GM18868 (cell line): ENCODE measurements at regions not wholly inside any gene's neighbourhood (a gene's known extent, or its start where the extent isn't known, plus 50 kb on each side); places are given as distances from the start of the nearest gene placed in this dataset.

Experiments used
- ATAC-seq: cut with Tn5 transposase; IDR thresholded peaks from one replicate; pipeline ENCODE4 v1.9.1; 2021; ENCODE audit warnings: mild to moderate bottlenecking, moderate library complexity; ENCODE audit not compliant: unreplicated experiment

DNA sequence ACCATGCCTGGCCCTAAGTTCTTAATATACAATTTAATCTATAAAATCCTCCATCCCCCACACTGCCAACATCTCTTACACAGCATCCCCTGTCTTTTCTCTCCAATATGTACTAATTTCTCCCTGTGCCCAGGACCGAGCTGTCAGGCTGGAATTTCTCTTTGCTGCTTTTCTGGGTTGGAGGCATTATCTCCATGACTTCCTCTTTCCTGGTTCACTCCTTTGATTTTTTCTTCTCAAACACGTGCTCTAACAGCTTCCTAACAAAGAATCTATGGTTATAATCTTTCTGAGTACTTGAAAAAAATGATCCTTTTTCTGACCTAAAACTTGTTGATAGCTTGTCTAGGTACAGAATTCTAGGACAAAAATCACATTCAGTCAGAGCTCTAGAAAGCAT lies 112.8 kb downstream of the C1D start:
- ATAC-seq = no peak

DNA sequence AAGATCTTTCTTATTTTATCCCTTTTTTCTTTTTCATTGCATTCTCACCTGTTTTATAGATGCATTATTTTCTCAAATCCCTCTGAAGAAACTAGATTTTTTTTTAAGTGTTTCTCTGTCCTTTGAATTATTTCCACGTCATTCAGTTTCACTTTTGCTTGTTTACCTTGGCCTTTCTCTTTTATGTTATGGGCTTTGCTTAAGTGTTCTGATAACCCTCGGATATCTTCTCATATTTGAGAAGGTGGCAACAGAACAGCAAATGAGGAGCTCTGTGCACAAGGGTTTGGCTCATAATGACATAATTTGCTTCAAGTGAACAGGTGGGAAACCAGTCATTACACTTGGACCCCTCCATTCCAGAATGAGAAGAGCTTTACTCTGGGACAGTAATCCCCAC lies 111.9 kb downstream of the C1D start:
- ATAC-seq = no peak

DNA sequence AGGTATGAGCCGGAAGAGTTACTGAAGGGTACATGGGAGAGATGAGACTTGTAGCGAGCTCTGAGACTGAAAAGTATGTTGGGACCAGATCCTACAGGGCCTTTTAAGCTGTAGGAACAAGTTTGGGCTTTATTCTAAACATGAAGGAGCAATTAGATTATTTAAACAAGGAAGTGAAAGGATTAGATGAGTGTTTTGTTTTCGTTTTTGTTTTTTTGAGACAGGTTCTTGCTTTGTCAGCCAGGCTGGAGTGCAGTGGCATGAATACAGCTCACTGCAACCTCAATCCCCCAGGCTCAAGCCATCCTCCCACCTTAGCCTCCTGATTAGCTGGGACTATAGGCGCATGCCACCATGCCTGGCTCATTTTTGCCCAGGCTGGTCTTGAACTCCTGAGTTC lies 110.7 kb downstream of the C1D start:
- ATAC-seq = peak; percentile 77

DNA sequence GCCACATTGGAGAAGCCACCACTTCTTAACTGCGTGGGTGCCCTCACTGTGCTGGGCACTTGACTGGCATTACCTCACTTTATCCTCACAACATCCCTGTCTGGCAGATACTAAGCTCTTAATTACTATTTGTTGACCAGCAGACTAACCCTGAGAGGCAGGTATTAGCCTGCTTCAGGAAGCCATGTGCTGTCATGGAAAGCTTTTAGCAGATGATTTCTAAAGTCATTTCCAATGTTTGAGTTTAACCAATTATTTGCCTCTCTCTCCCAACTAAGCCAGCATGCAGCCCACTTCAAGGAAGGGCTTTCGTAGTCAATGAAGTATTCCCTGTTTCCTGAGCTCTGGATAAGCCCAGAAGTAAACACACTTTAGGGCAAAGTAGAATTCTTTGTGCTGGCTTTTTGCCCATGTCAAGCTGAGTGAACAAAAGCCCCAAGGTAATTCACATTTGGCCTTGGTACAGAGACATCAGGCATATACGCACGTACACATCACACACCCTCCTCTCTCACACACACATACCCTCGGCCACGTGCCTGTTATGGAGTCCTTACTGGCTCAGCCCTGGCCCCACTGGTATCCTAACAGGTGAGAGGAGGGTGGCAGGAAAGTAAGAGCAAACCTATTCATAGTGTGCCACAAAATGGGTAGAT lies 108.6 kb downstream of the C1D start:
- no peak for ATAC-seq

DNA sequence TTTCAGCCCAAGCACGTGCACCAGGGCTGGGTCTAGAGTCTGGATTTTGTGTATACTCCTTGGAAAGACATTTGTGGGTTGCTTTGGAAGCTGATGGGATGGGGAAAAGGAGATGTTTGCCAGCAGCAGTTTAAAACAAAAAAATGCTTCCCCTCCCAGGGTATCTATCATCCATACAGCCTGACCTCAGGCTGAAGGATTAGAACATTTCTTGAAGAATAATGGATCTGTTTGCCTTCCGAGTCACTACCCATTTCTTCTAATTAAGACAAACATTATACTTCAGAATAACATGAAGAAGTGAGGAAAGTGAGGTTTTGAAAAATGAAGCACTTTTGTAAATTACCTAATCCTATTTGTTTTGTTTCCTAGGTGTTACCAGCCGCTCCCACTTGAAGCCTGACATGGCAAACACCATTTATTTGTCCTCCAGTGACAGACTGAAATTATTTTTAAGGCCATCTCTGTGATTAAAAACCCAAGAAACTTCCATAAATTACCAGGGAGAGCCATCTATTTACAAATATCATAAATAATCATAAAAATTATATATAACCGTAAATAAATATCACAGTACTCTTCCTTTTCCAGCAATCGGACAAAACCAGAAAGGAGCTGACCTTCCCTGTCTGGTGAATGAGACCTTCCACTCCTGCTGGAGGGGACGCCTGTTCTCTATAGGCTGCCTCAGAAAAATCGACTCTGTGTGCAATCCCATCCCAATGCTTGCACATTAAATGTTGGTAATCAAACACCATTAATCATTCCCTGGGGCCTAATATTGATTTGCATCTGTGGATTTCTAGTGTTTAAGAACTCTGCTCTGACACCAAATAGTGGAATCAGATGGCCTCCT lies 106.8 kb downstream of the C1D start:
- no peak for ATAC-seq

DNA sequence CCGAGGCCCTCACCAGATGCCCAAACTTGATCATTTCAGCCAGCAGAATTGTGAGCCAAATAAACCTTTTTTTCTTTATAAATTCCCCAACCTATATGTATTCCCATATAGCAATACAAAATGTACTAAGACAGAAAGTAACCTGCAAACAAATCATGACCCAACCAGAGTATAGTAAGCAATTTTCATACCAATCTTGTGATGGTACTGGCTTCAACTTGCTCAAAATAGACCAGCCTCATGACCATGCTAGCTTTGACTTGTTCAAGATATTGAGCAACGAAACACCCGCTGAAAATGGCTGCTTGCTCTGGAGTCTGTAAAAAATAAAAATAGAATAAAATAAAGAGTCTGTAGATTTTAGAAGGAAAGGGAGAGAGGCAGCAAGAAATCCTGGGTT lies 97.6 kb downstream of the C1D start:
- no peak for ATAC-seq

DNA sequence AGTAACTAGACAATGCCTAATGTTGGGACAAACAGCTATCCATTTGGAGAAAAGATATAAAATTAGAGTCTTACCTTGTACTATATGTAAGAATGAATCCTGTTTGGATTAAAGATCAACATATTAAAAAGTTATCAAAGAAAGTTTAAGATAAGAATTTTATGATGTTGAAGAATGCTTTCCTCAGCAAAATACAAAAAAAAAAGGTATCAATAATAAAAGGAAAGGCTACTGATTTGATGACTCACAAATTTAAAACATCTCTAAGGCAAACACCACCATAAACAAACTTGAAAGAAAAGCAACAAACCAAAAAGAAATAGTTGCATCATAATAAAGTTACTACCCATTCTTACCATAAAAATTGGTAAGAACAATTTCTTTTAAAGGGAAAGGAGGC lies 92.7 kb downstream of the C1D start:
- ATAC-seq = no peak

DNA sequence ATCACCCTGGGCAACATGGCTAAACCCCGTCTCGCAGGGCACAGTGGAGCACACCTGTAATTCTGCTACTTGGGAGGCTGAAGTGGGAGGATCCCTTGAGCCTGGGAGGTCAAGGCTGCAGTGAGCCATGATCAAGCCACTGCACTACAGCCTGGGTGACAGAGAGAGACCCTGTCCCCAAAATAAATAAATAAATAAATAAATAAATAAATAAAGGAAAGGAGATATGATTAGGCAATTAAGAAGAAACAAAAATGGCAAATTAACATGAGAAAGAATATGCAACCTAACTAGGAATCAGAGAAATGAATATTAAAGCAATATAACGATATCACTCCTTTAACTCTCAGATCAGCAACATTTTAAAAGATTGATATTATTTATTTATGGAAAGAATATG lies 92.3 kb downstream of the C1D start:
- ATAC-seq = no peak

DNA sequence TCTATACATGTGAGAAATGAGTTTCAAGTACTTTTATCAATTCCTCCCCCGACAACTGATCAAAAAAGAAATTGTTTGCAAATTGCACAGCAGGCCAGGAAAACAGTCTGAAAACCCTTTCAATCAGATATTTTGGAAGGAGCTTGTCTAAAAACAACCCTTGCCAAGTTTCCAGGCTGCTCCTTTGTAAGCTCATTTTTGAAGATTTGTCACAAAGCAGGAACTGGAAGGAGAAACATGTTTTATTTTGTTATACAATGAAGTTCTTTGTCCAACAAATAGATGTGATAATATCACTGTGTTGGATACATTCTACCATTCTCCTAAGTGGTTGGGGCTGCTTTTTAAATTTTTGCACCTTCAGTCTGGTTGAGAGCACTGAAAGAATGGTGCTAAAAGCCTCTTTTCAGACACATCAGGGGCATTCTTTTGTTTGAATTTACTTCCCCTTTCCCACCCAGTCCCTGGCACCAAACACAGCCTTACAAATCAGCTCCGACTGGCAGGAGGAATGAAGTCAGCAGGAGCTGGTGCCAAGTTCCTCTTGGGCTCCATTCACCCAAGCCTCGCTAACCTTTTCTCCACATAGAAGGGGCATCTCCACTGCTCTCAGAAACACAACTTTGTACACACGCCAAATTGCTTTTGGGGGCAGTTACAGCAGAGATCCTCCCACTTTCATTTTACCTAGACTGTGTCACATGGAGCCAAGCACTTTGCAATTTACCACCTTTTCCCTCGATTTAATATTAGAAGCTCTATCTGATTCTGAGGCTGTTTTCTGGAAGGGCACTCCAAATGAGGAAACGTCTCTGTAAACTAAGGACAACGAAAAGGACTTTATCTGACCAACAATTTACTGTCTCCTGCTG lies 88.0 kb downstream of the C1D start:
- no peak for ATAC-seq

DNA sequence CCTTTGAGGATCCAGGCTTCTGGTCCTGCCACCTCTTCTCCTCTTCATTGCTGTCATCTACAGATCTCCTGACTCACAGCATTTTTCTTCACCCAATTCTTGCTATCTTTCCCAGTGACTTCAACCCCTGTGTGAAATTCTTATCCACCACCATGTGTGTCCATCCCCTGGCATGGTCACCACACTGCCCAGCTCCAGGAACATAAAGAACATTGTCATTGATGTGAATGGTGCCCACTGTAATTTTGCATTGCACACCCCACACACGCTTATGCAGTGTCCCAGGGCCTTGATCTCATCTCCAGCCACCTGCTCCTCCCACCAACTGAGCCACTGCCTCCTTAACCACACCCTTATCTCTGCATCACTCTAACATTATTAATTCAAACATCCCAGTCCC lies 85.3 kb downstream of the C1D start:
- no peak for ATAC-seq

DNA sequence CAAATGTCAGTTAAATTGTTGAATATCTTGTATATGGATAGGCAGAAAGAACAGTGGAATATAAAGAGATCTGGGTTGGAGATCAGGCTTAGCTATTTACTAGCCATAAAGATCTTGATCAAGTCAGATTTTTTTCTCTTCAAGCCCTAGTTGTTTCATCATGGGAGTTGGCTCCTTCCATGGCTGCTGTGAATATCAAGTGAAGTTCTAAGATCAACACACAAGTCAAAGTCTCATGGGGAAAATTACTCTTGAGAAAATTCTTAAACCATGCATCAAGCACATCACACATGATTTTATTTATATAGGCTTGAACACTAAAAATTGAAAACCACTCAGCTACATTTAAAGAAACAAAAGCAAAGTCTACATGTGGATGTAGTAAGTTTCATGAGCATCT lies 79.8 kb downstream of the C1D start:
- ATAC-seq = no peak

DNA sequence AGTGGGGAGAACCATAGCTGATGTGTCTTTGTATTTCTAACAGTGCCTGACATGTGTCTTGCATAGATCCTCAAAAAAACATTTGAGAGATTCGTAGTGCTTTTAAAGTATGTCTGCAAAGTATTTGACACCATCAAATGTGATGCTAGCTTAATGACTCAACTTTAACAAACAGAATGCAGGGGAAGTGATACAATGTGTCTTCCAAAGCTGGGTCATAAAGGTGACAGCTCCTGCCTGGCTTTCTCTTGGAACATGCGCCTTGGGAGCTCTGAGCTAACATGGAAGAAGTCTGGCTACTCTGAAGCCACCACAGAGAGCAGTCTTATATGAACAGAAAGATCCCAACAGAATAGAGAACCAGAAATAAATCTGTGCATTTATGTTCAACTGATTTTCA lies 78.2 kb downstream of the C1D start:
- no peak for ATAC-seq

DNA sequence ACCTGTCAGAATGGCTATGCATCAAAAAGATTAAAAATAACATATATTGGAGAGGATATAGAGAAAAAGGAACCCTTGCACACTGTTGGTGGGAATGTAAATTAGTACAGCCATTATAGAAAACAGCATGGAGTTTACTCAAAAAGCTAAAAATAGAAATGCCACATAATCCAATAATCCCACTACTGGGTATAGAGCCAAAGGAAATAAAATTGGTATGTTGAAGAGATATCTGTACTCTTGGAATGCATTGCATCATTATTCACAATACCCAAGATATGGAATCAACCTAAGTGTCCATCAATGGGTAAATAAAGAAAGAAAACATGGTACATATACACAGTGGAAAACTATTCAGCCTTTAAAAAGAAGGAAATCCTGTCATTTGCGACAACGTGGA lies 77.2 kb downstream of the C1D start:
- ATAC-seq = no peak

DNA sequence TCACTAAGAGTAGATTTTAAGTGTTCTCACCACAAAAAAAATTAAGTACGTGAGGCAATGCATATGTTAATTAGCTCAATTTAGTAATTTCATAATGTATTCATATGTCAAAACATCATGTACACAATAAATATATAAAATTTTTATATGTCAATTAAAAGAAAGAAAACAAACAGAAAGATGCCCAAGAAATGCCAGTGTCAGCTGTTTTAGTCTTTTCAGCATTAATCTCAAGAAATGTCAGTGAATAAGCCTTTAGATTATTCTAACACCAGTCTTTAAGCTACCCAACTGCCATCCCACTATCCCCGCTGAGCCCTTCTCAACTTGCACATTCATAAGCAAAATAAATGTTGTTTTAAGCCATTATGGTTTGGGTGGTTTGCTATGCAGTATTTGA lies 76.5 kb downstream of the C1D start:
- ATAC-seq = no peak
